CD4-positive, alpha-beta T cell treated with Interleukin-4 for 4 hours (primary cell): ENCODE measurements at regions not wholly inside any gene's neighbourhood (a gene's known extent, or its start where the extent isn't known, plus 50 kb on each side); places are given as distances from the start of the nearest gene placed in this dataset.
"Not testable (repeated sequence)": the region's sequence is repeated elsewhere in the genome, so short reads cannot be mapped to it uniquely, and the experiment has no call there.

ENCODE experiments used
- DNase-seq: peaks from one replicate; pipeline ENCODE4 v3.0.0-alpha.2; 2020

DNA sequence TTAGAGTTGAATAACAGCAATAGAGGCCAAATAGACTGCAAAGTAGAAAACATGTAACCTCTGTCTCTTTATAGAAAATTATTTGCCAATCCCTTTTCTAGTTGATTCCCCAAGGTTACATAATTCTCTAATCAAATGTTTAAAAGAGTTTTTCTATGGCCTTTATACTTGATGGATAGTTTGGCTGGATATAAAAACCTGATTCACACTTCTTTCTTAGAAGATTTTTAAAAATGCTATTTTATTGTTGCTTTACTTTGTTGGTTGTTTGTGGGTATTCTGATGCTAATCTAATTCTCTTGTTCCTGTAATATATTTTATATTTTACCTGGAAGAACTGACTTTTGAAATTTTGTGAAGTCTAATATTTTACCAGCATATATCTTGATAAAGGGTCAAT lies 331.1 kb upstream of the MTPN start:
- no peak for DNase-seq

DNA sequence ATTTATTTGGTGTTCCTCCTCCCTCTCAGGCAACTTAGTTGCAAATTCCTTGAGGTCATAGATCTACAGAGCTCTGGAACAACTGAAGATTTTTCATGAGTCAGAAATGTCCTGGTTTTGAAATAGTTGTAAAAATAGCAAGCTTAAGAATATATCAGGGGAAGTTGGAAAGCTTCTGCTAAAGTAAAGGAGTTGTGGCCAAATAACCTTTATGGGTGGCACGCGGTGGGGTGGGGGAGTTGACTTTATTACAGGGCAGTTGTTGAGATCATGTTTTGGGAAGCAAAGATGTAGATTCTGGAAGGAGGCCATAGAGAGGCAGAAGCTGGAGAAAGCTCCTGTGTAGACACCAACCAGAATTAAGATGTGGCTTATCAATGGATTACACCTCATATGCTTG lies 326.0 kb upstream of the MTPN start:
- DNase-seq = no peak

DNA sequence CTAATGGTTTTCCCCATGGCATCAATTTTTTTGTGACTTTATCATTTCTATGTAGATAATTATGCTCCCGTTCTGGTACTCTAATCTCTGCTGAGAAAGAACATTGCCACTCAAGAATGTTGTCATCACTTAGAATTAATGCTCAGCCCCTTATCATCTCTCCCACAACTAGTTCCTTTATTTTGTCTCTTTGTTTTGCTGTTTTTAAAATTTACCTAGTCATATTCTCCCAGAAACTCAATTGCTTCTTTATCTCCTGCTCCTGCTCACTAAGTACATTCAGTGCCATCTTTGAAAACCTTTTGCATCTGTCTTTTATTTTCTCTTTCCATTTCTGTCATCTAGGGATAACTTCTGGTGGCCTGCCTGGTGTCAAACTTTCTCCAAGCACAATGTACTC lies 324.9 kb upstream of the MTPN start:
- no peak for DNase-seq

DNA sequence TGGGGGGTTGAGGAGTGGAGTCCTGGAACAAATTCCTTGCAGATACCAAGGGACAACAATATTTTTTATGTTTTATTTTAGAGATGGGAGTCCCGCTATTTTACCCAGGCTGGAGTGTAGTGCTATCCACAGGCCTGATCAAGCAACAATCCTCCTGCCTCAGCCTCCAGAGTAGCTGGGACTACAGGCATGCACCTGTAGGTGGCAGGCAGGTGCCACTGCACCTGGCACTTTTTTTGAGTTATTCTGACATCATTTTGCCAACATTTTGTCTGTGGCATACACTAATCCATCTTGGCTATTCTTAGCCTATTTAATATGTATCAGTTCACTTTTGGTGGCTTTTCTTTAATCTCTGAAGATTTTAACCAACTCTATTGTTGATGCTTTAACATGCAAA lies 317.8 kb upstream of the MTPN start:
- no peak for DNase-seq

DNA sequence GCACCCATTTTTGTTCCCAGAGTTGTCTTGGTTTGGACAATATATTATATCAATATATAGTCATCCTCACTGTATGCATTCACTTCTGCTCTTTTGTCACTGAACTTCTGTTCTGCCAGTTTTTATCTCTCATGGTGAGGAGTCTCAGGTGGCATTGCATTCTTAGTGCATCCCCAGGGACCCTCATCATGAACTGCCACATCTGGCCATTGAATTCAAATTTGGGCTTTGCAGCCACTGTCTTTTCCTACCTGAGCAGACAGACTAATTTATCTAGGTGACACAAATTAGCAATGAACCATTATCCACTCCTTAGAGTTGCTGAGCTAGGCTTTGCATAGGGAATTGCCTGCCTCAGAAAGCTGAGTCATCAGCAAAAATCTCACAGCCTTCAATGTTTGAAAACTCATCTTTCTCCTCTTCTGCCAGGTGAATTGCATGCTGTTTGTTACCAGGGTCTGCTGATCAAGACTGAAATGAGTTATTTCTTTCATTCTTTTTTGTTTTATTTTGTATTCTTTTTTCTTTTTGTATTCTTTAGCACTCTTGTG lies 316.8 kb upstream of the MTPN start:
- no peak for DNase-seq

DNA sequence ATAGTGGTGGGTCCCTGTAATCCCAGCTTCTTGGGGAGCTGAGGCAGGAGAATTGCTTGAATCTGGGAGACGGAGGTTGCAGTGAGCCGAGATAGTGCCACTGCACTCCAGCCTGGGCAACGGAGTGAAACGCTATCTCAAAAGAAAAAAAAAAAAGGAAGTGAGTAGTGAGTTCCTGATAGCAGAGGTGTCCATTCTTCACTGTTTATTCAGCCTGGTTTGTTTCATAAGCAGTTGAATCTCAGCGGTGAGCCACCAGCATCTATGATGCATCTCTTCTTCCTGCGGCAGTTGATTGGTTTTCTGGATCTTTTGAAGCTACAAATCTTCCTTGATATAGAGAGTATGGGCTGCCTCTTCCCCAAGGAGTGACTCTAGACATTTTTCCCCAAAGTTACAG lies 316.1 kb upstream of the MTPN start:
- no peak for DNase-seq

DNA sequence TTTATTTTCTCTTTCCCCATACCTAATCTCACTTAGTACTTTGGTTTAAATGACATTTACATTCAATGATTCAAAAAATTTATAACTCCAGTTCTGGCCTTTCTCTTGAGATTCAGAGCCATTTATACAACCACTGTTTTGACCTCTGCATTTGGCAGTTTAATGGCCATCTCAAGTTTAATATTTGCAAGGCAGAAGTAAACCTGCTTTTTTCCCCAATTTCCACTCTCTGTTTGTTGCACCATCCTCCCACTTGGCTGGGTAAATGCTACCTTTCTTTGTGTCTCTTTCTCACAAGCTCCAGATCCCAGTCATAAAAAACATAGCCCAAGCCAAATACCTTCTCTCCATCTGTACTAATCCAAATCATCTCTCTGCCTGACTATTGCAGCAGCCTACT lies 315.2 kb upstream of the MTPN start:
- no peak for DNase-seq

DNA sequence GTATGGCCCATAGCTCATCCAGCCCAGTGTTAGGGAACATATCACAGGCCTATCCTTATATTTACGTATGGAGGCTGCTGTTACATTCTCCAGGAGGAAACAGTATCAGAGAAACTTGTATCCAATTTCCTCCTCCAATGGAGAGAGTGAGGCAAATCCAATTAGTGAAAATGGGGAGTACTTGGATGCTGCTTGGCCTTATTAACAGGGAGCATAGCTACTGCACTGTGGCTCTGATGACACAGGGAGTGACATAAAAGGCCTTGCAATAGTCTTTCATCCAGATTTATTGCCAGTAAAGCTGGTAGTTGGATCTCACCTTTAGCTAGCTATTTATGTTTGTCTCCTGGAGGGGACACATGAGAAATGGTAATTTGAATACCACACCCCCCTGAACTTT lies 313.2 kb upstream of the MTPN start:
- DNase-seq = no peak

DNA sequence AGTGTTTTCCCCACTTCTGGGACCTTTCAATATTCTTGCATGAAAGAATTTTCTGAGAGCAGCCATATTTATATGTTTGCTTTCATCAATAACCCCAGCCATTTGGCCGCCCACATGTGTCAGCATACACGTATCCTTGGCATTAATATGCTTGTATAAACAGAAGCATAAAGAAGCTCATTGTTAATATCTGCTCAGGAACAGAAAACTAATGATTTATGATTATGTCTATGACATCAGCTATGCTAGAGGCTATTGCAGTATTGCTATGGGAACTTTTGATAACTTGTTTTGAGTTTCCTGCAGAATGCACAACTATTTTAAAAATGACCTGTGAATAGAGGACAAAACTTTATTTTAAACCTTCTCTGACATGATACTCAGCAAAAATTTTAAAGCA lies 300.9 kb upstream of the MTPN start:
- no peak for DNase-seq

DNA sequence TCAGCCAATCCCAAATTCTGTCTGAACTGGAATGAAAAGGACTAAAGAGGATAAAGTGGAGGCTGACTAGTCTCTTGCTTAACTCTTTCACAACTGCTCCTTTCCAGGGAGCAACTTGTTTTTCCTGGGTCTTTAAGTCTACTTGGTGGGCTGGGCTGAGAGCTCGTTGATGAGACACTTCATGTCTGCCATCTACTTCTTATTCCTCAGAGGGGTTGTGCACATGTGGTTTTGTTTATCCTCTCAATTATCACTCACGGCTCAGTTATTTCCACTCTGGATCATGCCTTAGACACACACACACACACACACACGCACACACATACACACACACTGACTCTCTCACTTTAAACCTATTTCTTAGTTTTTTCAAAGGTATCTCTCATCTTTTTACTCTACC lies 298.6 kb upstream of the MTPN start:
- no peak for DNase-seq

DNA sequence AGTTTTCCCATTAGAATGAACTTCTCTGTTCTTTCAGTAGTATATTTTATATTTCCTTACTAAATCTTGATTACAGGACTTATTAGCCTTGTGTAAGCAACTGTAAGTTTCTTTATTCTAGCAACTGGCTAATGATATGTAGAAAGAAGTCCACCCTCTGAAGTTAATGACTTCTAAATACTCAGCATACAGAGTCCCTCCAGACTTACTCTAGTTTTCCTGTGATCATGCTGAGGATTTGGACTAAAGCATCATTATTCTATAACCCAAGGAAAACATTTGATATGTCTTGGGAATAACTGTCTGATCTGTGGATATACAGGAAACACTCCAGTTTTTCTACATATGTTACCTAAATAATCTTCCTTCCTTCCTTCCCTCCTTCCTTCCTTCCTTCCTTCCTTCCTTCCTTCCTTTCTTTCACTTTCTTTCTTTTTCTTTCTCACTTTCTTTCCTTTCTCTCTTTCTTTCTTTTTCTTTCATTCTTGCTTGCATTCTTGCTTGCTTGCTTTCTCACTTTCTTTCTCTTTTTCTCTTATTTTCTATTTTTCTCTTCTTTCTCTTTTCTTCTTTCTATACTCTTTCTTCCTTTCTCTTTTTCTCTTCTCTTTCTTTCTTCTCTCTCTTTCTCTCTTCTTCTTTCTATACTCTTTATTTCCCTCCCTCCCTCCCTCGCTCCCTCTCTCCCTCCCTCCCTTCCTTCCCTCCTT lies 297.6 kb upstream of the MTPN start:
- no peak for DNase-seq

DNA sequence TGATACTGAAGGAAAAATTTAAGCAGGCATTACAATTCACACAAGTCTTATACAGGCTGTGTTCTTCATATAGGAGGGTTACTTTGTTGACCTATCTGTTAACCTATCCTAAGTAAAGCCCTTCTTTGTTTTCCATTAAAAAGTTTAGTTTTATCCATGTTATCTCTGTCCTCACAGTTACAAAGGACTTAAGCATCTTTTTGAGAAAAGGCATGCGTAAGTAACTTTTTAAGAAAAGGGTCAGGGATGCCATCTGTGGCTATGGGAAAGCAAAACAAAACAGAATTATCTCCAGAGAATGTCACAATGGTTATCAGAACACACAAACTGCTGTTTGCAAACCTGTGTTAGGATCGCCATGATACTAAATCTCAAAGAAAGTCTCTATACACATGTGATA lies 295.8 kb upstream of the MTPN start:
- no peak for DNase-seq

DNA sequence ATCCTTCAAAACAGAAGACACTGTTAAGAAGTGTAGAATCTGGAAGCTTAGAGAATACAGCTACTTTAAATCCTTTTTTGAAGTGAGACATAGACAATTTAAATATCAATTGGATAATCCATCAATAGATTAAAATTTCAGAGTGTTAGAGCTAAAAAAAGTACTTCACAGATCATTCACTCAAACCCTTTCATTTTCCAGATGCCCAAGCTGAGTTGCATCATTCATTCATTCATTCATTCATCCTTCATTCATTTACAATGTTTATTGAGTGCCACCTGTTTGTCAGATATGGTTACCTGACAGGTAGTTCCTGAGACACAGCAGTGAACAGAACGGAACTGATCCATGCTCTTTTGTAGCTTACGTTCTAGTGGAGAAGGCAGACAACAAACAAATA lies 290.7 kb upstream of the MTPN start:
- DNase-seq = no peak

DNA sequence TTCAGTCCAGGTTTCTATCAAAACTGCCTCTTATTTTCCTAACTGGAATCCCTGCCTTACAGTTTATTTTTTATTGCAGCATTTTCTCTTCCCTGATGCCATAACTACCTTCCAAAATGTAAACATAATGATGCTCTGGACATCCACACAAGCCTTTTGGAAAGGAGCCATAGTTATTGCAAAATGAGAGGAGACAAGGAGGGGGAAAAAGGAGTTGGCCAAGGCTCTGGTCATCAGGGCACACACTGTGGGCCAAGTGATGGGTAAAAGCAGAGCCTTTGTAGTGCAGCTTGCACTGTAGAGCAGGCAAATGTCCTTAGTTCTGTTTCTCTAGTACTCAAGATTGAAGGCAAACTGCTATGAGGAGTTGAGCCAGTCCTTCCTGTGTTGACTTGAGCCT lies 289.3 kb upstream of the MTPN start:
- no peak for DNase-seq

DNA sequence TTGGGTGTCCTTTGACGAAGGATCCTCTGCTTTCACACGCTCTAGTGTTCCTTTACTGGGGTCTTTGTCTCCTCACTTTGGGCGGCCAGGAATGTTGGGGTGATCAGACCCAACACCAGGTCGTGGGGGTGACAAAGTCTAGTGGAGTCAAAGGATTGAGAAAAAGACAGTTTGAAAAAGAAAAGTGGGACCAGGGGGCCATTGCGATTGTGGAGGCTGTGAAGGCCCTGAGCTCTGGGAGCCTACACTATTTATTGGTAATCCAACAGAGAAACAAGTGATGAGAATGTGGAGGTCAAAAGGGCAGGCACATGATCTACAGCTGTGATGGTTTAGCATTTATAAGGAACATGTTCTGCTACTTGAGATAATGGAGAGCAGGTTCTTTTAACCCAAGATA lies 287.1 kb upstream of the MTPN start:
- DNase-seq = not testable (repeated sequence)

DNA sequence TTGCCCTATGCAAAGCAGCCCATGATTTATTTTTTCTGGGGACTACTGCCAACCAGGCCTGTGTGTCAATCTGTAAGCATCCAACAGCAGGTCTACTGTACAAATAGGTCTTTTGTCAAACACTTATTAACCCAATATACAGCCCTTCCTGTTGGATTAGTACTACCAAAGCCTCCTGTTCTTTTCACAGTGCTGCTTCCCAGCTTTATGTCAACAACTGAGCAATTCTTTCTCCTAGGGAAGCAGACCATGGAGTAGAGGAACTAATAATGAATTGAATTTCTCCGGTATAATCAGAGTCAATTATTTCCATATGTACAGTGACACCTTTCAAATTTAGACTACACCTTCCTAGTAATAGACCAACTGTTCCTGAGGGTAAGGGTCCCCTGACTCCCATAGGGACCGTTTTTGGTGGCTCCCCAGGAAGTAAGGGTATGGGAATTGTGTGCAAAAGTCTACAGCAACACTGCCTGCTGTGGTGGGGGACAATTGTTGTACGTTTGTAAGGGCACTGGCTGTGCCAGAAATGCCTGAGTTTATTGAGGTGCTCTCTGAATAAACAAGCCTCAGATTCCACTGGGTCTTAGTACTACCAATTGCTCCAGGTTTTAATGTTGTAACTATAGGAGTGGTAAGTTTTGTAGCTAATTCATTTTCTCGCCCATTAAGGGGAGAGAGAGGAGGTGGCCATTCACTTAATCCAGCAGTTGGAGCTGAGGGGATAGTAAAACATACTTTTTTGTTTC lies 286.1 kb upstream of the MTPN start:
- not testable (repeated sequence) for DNase-seq

DNA sequence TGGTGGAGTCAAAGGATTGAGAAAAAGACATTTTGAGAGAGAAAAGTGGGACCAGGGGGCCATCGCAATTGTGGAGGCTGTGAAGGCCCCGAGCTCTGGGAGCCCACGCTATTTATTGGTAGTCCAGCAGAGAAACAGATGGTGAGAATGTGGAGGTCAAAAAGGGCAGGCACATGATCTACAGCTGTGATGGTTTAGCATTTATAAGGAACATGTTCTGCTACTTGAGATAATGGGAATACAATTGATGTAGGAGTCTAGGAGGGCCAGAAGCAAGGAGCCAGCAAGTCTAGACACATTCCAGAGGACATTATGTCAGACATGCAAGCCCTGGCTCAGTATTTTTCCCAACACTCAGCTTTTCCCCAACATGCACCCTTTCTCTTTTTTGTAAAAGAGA lies 283.4 kb upstream of the MTPN start:
- not testable (repeated sequence) for DNase-seq

DNA sequence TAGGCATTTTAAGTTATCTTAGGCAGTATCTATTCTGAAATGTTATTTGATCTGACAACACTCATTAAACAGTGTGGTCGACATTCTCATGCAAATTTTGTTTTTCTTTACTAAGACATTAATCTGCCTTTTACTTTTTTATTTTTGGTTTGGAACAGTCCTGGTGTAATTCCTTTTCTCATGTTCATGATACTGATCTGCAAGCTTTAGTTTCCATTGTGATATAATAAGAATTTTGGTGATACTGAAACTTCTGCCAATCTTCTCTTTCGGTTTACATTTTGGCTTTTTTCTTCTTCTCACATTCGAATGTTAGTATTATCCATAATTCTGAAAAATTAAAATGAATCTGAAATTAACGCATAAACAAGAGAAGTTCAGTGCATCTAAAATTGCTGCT lies 281.9 kb upstream of the MTPN start:
- DNase-seq = no peak

DNA sequence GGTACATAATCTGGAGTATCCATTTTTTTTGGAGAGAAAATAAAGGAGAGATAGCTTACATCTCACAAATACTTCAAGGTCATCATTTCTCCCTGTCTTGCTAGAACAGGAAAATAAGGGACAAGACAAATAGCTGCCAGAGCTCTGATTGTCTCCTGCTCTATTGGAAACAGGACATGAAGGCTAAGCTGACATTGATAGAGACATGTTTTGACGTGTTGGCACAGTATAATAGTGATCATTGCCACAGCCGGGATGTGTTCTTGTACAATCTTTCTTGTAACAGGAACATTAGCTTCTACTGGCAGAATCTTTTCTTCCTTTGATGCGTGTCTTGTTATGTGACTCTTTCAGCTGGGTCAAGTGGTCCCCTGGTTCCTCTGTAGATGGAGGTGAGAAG lies 279.3 kb upstream of the MTPN start:
- no peak for DNase-seq

DNA sequence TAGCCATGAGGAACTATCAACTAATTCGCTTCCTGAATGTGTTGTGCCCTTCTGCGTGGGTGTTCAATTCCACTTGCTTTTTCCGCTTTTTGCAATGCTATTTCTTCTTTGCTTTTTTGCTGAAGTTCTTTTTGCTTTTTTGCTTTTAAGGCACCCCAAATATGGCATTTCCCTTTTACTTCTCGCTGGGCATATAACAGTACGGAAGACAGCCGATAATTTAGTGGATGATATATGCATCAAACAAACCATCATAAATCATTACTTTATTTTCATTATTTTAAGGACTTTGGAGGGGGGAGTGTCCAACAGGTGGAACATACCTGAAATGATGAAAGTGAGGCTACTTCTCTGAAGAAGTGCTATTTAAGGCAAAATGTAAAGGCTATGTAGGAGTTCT lies 277.0 kb upstream of the MTPN start:
- no peak for DNase-seq

DNA sequence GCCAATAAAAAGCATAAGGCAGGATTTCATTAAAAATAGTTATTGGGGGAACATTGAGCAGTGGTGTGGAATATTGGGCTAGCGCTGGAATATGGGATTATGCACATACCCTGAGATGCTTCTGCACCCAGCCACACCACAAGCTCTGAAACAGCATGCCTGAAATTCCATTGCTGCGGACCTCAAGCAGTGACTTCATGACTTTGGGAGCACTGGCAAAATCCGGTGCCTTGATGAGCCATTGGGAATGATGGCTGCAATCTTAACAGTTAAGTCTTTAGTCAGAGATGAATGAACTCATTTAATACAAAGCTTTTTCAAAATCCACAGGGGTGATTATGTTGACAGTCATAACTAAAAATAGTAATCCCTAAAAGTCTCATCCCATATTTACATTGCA lies 274.7 kb upstream of the MTPN start:
- no peak for DNase-seq

DNA sequence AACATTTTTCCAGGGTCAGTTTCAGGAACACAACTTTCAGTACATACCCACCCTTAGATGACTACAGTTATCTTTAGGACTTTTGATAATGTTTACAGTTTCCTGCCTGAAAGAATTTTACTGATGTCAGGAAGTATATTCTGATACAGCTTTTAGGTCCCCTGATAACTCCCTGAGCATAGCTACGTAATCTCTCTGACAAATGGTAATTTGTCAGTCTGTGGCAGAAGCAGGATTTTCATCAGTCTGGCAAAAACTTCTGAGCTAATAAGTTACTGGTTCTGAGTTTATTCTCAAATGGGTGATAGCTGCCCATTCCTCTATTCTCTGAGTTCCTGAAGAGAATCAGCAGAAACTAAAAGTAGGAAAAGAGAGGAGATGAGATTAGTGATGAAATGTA lies 270.1 kb upstream of the MTPN start:
- DNase-seq = no peak

DNA sequence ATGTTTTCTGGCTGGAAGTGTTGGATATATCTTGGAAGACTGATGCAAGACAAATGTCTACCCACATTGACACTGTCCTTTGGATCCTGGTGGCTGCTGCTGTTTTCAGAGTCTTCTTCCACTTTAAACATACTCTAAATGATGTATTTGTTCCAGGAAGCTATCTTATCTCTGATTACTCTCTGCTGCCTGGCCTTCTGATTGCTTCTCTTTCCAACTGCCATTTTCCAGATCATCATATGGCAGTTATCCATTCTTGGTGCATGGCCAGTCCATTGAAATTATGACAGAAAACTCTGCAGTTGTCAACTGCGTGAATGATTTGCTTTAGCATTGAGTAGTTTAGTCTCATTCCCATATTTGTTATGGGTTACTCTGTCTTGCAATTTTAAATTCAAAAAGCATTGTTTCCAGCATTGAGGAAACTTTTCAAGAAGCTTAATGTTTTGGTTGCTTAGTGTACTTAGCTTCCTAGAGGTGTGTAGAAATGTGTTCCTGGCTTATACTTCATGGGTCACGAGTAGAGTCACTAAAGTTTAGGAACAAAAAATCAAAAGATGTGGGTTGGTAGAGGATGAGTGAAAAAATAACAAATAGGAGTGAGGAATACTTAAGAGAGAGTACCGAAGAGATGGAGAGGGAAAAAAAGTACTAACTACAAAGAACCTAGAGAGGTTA lies 268.3 kb upstream of the MTPN start:
- no peak for DNase-seq

DNA sequence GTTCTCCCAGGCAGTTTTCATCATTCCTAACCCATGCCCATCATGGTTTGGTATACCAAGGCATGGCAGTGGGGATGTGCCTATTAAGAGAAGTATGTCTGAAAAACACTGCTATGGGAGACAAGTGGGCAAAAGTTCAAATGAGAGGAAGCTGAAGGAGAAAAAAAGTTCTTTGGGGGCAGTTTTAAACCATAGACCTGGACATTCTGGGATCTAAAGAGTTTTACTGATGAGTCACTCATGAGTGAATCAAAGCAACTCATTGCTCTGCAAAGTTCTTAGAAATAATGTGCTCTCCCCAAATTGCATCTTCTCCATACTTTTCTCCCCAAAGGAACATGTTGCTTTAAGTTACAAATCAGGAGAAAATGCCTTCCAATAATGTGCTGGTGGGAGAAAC lies 256.9 kb upstream of the MTPN start:
- DNase-seq = no peak
